GM19238 (cell line): ENCODE measurements at regions not wholly inside any gene's neighbourhood (a gene's known extent, or its start where the extent isn't known, plus 50 kb on each side); places are given as distances from the start of the nearest gene placed in this dataset.

Experiments
- DNase-seq: peaks from one replicate; pipeline ENCODE4 v3.0.0; 2011; ENCODE audit warnings: low spot score; ENCODE audit not compliant: insufficient read length

DNA sequence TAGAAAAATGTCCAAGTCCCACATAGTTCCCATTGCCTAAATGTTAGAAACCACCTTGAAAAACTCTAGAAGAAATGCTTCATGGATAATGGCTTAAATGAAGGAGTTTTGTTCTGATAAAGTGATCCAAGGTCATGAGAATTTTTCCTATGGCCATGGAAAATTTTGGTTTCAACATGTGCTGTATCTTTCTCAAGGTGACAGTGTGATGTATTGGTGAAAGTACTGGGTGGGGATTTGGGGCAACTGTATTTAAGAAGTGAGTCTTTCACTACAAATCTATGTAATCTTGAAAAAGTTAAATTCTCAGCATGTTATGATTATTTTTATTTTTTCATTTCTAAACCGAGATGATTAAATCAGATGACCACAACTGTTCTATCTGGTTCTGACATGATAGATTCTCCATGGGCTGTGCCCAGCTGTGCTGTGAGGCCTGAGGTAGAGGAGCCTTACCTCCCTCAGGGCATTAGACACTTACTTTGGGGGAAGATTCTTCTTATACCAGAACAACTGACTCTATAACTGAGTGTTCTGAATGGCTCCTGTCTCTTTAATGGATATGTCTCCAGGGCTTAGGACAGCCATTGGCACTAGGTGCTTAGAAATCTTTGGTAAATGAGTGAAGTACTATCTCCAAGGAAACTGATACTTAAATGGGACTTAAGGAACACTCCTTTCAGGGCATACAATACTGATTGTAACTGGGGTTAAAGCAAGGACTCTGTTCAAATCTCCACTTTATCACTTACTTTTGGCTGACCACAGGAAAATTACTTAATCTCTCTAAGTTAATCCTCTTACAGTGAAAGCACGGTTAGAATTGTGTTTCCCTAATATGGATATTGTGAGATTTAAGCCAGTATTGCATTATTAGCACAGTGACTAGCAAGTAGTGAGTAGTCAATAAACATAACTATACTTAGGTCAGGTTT lies 397.4 kb upstream of the MEF2C start:
- no peak for DNase-seq

DNA sequence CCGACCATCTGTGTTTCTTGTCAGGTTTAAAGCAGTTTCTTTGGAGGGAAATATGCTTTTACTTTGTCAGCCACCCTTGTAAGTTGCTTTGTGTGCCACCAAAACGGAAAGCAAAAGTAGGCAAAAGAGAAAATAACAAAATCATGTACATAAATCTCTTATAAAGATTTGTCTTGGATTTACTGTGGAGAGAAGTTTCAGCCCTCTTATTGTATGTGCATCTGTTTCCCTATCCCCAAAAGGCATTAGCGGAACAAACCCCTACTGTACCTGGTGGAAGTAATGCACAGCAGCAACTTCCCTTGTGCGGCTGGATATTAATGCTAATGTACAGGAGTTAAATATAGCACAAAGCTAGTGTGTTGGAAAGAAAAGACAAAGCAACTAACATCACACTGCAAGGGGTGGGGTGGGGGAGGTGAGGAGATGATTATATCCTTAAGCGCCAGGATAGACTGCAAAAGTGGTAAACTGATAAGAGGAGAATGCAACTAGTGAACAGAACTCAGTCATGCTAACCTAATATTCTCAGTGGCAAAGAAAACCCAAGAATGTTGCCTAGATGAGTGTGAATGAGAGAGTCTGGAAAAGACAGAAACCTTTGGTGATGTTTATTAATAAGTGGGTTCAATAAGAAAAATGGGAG lies 396.5 kb upstream of the MEF2C start:
- no peak for DNase-seq

DNA sequence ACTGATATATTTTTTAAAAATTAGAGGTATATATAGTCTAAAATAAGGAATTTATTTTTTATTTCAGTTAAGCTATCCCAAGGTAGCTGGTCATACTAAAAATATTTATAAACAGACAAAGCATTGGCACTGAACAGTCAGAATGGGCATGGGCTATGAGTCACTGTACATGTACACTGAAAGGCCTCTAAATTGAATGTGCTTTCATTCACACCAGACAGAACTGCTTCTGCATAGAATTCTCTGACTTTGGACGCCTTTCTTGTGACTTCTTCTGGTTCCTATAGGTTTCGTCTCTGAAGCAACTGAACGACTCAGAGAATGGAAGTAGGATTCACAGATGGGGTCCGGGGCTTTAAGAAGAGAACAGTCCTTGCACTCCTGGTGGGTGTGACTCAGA lies 394.8 kb upstream of the MEF2C start:
- DNase-seq, result no peak

- DNase-seq, result no peak
Observed at GRCh38 chr5:89276566-89277305, 393.8 kb upstream of the MEF2C start.

DNA sequence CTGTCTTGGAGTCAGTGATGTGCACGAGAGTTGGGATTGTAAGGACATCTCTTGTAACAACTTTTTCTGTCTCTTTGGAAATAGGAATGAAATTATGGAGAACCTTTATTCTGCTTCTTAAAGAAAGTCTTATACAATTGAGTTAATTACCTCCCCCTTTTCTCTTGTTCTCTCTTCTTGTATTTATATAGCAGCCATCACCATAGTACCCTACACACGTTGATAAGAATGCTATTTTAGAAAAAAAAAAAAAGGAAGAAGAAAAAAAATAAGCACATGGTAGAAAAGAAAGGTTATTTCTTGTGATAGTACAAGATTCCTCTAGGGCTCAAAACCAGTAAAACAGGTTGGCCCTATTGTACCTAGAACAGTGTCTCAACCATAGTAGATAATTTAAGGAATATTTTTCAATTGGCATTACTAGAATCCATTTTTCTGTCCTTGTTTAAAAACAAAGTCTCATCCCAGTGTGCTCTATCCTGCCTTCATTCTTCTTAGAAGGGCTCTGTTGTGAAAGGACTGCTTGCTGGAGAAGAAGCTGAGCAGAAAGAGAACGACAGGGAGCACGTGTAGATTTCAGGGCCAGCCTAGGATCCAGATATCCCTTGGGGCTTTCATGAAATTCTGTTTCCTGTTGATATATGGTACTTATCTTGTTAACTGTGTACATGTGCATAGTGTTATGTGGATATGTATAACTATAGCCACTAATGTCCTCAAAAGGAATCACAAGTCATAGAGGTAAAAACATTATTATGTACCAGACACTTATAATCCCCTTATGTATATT lies 392.3 kb upstream of the MEF2C start:
- no peak for DNase-seq

- no peak for DNase-seq
Observed at GRCh38 chr5:89273289-89273688, 390.3 kb upstream of the MEF2C start.

- DNase-seq, result no peak
Observed at GRCh38 chr5:89270901-89271300, 387.9 kb upstream of the MEF2C start.

DNA sequence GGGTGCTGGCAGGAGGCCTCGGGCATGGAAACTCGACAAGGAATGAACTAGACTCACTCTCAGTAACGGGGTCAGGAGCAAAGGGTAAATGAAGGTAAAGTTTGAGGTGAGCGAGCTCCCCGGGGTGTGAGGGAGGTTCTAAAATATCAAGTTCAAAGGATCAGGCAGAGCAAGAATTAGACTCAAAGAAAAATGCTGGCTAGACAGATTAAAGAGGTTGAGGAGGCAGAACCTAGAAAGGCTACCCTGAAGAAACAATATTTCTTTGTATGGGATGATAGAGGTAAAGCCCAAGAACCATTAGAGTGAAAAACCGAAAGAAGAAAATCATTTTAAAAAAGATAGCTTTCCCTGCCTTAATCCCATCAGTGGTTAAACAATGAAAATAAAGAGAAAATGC lies 386.7 kb upstream of the MEF2C start:
- DNase-seq, result no peak

GRCh38 chr5:89268460-89268859 lies 385.5 kb upstream of the MEF2C start:
- no peak for DNase-seq

DNA sequence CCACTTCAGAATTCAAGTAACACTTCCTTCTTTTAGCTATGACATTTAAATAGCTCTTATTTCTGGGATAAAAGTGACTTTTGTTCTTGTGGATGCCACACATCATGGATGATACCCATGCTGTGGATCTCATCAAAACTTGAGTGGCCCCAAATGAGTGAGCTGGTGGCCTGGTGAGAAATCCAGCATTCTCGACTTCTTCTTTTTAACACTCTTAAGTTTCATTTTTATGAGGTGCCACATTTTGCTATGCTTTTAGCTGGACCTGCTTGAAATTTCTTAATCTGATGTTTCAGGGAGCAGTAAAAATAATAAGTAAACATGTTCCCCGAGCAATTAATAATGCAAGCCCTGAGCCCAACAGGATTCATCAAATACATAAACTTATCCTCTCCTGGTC lies 384.8 kb upstream of the MEF2C start:
- no peak for DNase-seq

DNA sequence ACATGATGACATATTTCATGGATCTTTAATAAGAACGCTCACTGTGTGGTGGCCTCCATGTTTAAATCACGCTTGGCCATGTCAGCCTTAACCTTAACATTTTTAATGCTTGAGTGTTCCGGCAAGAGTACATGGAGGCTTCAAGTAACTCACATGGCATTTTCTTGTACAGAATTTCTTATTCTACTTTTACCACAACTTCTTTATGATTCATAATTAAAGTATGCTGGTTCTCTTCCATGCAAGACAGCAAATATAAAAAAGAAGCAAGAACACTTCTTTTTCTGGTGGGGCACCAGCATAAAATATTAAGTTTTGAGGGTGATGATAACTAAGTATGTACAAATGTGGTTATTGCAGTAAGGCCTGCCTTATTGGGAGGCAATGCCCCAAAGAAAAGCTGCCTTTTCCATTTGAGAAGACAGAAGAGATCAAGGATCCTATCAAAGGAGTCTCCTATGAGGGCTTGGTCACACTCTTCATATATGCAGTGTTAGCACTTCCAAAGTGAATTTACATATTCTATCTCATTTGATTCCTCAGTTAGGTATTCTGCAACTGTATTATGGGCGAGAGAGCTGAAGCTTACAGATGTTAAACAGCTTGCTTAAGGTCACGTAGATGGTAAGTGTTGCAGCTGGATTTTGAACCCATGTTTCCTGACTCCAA lies 382.7 kb upstream of the MEF2C start:
- DNase-seq, result no peak

GRCh38 chr5:89263846-89264245 lies 380.9 kb upstream of the MEF2C start:
- DNase-seq, result no peak

GRCh38 chr5:89262030-89262429 lies 379.0 kb upstream of the MEF2C start:
- no peak for DNase-seq

DNA sequence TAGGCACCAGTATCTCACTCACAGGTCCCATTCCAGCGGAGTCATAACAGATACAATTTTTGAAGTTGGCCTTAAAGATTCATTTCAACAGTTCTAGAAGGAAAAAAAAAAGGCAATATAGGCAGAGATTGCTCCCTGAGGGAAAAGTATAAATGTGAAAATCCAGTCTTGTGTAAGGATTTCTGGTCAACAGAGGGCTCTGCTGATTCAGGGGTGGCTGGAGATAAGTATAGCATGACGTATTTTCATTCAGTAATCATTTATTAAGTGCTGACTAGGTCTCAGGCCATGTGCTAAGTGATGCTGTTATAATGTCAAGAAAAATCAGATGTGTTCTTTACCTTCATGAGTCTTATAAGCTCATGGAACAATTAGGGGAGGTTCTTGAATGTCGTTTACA lies 377.3 kb upstream of the MEF2C start:
- no peak for DNase-seq

- DNase-seq, result no peak
Observed at GRCh38 chr5:89255845-89256463, 373.0 kb upstream of the MEF2C start.

DNA sequence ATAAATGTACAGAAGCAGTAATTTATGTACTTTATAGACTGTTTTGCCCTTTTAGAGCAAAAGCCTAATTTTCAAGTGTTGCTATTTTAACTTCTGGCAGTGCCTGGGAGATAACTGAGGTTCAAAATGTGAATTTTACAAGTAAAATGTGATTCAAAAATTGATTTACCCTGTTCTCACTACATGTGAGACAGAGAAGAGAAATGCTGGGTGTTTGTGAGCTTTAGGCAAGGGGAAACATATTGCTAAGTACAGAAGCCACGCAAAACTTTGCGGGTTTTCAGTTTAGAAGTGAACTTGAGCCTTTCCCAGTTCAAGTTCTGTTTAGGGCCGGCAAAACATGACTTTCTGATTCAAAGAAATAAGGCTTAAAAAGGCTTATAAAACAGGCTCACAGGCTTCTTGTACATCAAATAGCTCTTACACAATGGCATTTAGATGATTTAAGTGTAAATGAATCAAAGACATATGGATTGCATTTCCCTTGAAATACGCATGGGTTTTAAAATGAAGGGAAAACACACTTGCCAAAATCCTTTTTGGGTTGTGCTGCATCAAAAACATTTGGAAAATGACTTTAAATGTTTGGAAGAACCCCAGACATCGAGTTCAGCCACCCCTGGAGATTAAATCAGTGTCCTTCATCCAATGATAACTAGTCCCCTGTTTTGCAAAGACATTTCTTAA lies 370.8 kb upstream of the MEF2C start:
- DNase-seq, result no peak

GRCh38 chr5:89246864-89247263 lies 363.9 kb upstream of the MEF2C start:
- no peak for DNase-seq

DNA sequence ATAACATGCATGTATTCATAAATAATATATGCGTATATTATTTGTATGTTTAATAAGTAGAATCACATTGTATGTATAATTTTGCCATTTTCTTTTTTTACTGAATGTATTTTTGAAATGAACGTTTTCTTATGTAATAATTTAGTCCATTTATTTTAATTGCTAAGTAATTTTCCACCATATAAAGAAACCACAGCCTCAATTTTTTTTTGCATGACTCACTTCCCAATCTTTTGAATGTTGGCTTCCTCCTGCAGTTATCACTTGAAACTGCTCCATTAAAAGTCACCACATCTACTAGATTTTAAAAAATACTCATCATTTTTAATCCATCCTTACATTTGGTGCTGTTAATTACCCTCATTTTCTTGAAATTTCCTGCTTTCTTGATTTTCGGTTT lies 363.3 kb upstream of the MEF2C start:
- no peak for DNase-seq

- no peak for DNase-seq
Observed at GRCh38 chr5:89243611-89244010, 360.6 kb upstream of the MEF2C start.

DNA sequence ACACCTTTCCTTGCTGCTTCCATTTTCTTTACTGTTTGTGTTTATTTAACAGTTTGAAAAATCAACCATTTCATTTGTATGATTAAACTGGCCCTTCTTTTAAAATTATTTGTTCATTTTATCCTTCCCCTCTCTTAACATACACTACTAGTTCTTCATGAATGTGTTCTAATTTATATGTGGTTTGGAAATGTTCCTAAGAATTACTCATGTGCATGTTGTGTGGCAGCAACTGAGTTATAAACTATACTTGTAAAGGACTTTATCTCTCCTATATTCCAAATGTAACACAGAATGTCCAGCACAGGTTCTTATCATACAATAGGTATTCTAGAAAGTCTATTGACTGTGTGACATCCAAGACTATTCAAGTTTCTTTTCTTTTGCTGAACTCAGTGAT lies 358.2 kb upstream of the MEF2C start:
- DNase-seq, result no peak
